ENCODE measurements at regions not wholly inside any gene's neighbourhood (a gene's known extent, or its start where the extent isn't known, plus 50 kb on each side); places are given as distances from the start of the nearest gene placed in this dataset.

DNA sequence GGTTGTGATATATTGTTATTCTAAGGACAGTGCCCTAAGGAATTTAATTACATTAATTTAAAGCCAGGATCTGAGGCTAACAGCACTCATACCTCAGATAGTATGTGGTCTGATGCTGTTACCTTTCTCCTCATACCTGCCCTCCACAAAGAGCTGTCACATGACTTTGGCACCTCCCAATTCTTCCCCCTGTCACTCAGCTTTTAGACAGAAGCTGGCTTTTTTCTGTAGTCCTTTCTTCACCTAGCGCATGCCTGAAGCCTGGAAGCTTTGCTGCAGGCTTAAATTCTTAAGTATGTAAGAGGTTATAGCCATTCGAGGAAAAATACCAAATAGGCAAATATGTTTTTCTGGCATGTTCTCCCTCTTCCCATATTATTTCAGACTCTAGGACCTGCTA lies 61.0 kb upstream of the ADAMTS19 start:
- DNase-seq (ENCODE audit: low spot score) (no peak), FAIRE-seq (no peak)

DNA sequence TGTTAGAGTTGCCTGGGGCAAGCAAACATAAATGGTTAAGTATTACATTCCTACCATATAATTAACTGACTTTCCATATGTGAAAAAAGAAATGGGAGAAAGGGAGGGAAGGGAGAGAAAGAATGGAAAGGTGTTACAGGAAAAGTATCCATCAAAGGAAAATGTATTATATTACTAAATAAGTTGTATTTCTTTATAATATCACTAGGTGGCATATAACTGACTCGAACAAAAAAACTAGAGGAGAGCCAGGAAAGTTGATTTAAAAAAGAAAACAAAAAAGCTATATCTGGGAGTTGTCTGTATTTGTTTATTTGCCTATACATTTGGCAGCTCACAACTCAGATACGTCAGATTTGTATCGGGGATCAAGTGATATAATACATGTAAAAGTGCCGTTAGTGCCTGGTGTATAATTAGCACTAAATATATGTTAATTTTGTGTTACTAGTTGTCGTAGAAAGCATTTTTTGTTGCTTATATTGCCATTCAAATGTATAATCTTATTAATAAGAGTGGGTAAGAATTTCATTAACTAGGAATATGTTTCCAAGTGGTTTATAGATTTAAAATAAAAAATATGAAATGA lies 59.6 kb upstream of the ADAMTS19 start:
- FAIRE-seq (peak; percentile 26), DNase-seq (ENCODE audit: low spot score) (peak; percentile 25)

- FAIRE-seq (no peak), DNase-seq (ENCODE audit: low spot score) (no peak)
Observed at GRCh38 chr5:129405222-129405621, 54.9 kb upstream of the ADAMTS19 start.

DNA sequence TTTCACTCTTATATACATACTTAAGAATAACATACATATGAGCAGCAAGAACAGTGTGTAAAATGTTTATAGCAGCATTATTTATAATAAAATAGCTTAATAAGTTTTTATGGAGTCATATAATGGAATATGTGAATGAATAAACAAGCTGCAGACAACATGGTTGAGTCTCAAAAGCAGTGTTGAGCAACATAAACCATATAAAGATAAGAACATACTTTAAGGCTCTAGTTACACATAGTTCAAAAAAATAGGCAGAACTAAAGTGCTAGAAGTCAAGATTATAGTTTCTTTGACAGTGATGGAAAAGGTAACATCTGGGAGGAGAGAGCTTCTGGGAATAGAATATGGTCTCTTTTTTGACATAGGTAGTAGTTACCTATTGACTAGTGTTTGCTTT lies 53.7 kb upstream of the ADAMTS19 start:
- FAIRE-seq (no peak), DNase-seq (ENCODE audit: low spot score) (no peak)

All from RCC 7860 (cell line).